Fibroblast of lung (primary cell): ENCODE measurements at regions not wholly inside any gene's neighbourhood (a gene's known extent, or its start where the extent isn't known, plus 50 kb on each side); places are given as distances from the start of the nearest gene placed in this dataset.
"Not testable (repeated sequence)": the region's sequence is repeated elsewhere in the genome, so short reads cannot be mapped to it uniquely, and the experiment has no call there.

Experiments
- DNase-seq, 2 donors: peaks; one replicate each; pipeline versions ENCODE4 v3.0.0 to v3.0.0-alpha.2; 2010; ENCODE audit warnings: low read depth in 2 of 2
- H2AFZ ChIP-seq: 2 replicates; pipeline ENCODE4 v1.5.1; 2012; ENCODE audit warnings: low read length, control low read depth, inconsistent platforms
- H3K27ac ChIP-seq: 2 replicates; pipeline ENCODE4 v1.5.1; 2011; ENCODE audit warnings: low read length, control low read depth; ENCODE audit not compliant: insufficient read depth
- H3K27me3 ChIP-seq: 2 replicates; pipeline ENCODE4 v1.5.1; 2011; ENCODE audit warnings: mild to moderate bottlenecking, low read length; ENCODE audit not compliant: control insufficient read depth, insufficient read depth
- H3K36me3 ChIP-seq: 2 replicates; pipeline ENCODE4 v1.5.1; 2011; ENCODE audit warnings: low read length; ENCODE audit not compliant: control insufficient read depth, insufficient read depth
- H3K4me1 ChIP-seq: 2 replicates; pipeline ENCODE4 v1.5.1; 2011; ENCODE audit warnings: low read length; ENCODE audit not compliant: control insufficient read depth, insufficient read depth; ENCODE audit errors: extremely low read depth
- H3K4me2 ChIP-seq: 2 replicates; pipeline ENCODE4 v1.5.1; 2011; ENCODE audit warnings: low read length, control low read depth; ENCODE audit not compliant: insufficient read depth; ENCODE audit errors: extremely low read depth
- H3K4me3 ChIP-seq, 4 experiments: fragments of 200-600 bp in 1 of 4; sonication (generic) in 1 of 4; replicated peaks in 1 of 4; 2 replicates each; pipeline ENCODE4 v1.5.1; 2011 to 2016; ENCODE audit warnings: low read length in 4 of 4, low read depth in 3 of 4, mild to moderate bottlenecking in 3 of 4, control low read depth in 2 of 4, inconsistent platforms in 1 of 4, mixed read lengths in 1 of 4; ENCODE audit not compliant: insufficient read depth in 1 of 4; ENCODE audit errors: control extremely low read depth in 1 of 4
- H3K79me2 ChIP-seq: 2 replicates; pipeline ENCODE4 v1.5.1; 2012; ENCODE audit warnings: mild to moderate bottlenecking, low read length, inconsistent platforms; ENCODE audit not compliant: control insufficient read depth, insufficient read depth
- H3K9ac ChIP-seq: 2 replicates; pipeline ENCODE4 v1.5.1; 2011; ENCODE audit warnings: mild to moderate bottlenecking, low read length, control low read depth; ENCODE audit not compliant: insufficient read depth
- H3K9me3 ChIP-seq: 2 replicates; pipeline ENCODE4 v1.5.1; 2012; ENCODE audit warnings: low read depth, low read length; ENCODE audit not compliant: control insufficient read depth, insufficient read depth
- H4K20me1 ChIP-seq: 2 replicates; pipeline ENCODE4 v1.5.1; 2011; ENCODE audit warnings: low read length; ENCODE audit not compliant: control insufficient read depth, insufficient read depth; ENCODE audit errors: extremely low read depth
- CTCF ChIP-seq, 2 donors: IDR thresholded peaks in 1 of 2; conservative IDR thresholded peaks in 1 of 2; 1 replicate in 1 of 2; 2 replicates in 1 of 2; pipeline ENCODE4 v1.5.1; 2011 to 2012; ENCODE audit warnings: low read length in 2 of 2, control low read depth in 1 of 2, inconsistent platforms in 1 of 2, low read depth in 1 of 2, mild to moderate bottlenecking in 1 of 2
- EZH2 ChIP-seq: IDR thresholded peaks from 2 replicates; pipeline ENCODE4 v1.5.1; 2012; ENCODE audit warnings: low read length, control low read depth, mild to moderate bottlenecking; ENCODE audit errors: missing control alignments

GRCh38 chr13:100951016-100951415 lies 276.4 kb upstream of the TMTC4 start:
- Histone ChIP-seq H3K4me2 (no peak overlapping the region), H3K4me1 (no peaks in the 10 kb centered on the region), H3K36me3 (no peaks in the 10 kb centered on the region)

GRCh38 chr13:100948937-100949336 lies 274.3 kb upstream of the TMTC4 start:
- not testable (repeated sequence) for H3K4me1 ChIP-seq, H4K20me1 ChIP-seq, H3K27ac ChIP-seq, H3K36me3 ChIP-seq, H3K4me2 ChIP-seq, DNase-seq, H3K9ac ChIP-seq, H3K9me3 ChIP-seq, H3K27me3 ChIP-seq, H3K4me3 ChIP-seq, H3K79me2 ChIP-seq, H2AFZ ChIP-seq

More at GRCh38 chr13:100951016-100951415, 276.4 kb upstream of the TMTC4 start:
- no peaks in the 10 kb centered on the region for H3K9me3 ChIP-seq
- no peak overlapping the region for H2AFZ ChIP-seq
- no peak for TF ChIP-seq CTCF (conservative IDR thresholded peaks at IDR 0.05 in 1 of 2, IDR thresholded peaks at IDR 0.05 in 1 of 2; ENCODE audit: low read depth in 1 of 2, low read length in 2 of 2)
- TF ChIP-seq EZH2, result no peak
- H3K4me3 ChIP-seq, result no peak overlapping the region
- H3K79me2 ChIP-seq, result no peaks in the 10 kb centered on the region
- no peaks in the 10 kb centered on the region for H4K20me1 ChIP-seq
- H3K27me3 ChIP-seq, result no peaks in the 10 kb centered on the region
- H3K27ac ChIP-seq, result no peak overlapping the region
- DNase-seq, result no peak
- no peak overlapping the region for H3K9ac ChIP-seq

GRCh38 chr13:100946588-100946987 lies 272.0 kb upstream of the TMTC4 start:
- no peak overlapping the region for H3K4me3 ChIP-seq
- TF ChIP-seq CTCF (conservative IDR thresholded peaks at IDR 0.05 in 1 of 2, IDR thresholded peaks at IDR 0.05 in 1 of 2; ENCODE audit: low read depth in 1 of 2, low read length in 2 of 2) (no peak), EZH2 (no peak)
- no peaks in the 10 kb centered on the region for H3K4me1 ChIP-seq
- no peak overlapping the region for H2AFZ ChIP-seq
- no peak overlapping the region for H3K27ac ChIP-seq
- no peak for DNase-seq
- H3K79me2 ChIP-seq, result no peaks in the 10 kb centered on the region
- no peaks in the 10 kb centered on the region for H3K36me3 ChIP-seq
- no peaks in the 10 kb centered on the region for H3K27me3 ChIP-seq
- H3K9me3 ChIP-seq, result no peaks in the 10 kb centered on the region
- no peak overlapping the region for H3K4me2 ChIP-seq
- H3K9ac ChIP-seq, result no peak overlapping the region
- no peaks in the 10 kb centered on the region for H4K20me1 ChIP-seq
